ENCODE measurements at regions not wholly inside any gene's neighbourhood (a gene's known extent, or its start where the extent isn't known, plus 50 kb on each side); places are given as distances from the start of the nearest gene placed in this dataset.

GRCh38 chr11:105372206-105372605 is 232.6 kb upstream of the CARD18 start (continued):
- TF ChIP-seq, protein P1, sequence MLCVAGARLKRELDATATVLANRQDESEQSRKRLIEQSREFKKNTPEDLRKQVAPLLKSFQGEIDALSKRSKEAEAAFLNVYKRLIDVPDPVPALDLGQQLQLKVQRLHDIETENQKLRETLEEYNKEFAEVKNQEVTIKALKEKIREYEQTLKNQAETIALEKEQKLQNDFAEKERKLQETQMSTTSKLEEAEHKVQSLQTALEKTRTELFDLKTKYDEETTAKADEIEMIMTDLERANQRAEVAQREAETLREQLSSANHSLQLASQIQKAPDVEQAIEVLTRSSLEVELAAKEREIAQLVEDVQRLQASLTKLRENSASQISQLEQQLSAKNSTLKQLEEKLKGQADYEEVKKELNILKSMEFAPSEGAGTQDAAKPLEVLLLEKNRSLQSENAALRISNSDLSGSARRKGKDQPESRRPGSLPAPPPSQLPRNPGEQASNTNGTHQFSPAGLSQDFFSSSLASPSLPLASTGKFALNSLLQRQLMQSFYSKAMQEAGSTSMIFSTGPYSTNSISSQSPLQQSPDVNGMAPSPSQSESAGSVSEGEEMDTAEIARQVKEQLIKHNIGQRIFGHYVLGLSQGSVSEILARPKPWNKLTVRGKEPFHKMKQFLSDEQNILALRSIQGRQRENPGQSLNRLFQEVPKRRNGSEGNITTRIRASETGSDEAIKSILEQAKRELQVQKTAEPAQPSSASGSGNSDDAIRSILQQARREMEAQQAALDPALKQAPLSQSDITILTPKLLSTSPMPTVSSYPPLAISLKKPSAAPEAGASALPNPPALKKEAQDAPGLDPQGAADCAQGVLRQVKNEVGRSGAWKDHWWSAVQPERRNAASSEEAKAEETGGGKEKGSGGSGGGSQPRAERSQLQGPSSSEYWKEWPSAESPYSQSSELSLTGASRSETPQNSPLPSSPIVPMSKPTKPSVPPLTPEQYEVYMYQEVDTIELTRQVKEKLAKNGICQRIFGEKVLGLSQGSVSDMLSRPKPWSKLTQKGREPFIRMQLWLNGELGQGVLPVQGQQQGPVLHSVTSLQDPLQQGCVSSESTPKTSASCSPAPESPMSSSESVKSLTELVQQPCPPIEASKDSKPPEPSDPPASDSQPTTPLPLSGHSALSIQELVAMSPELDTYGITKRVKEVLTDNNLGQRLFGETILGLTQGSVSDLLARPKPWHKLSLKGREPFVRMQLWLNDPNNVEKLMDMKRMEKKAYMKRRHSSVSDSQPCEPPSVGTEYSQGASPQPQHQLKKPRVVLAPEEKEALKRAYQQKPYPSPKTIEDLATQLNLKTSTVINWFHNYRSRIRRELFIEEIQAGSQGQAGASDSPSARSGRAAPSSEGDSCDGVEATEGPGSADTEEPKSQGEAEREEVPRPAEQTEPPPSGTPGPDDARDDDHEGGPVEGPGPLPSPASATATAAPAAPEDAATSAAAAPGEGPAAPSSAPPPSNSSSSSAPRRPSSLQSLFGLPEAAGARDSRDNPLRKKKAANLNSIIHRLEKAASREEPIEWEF (IDR thresholded peaks at IDR 0.05; ENCODE audit: insufficient replicate concordance, low read depth, low read length): no peak
- TF ChIP-seq NR2C2 (IDR thresholded peaks at IDR 0.05; ENCODE audit: borderline replicate concordance, control insufficient read depth, insufficient read length, low read depth): no peak

DNA sequence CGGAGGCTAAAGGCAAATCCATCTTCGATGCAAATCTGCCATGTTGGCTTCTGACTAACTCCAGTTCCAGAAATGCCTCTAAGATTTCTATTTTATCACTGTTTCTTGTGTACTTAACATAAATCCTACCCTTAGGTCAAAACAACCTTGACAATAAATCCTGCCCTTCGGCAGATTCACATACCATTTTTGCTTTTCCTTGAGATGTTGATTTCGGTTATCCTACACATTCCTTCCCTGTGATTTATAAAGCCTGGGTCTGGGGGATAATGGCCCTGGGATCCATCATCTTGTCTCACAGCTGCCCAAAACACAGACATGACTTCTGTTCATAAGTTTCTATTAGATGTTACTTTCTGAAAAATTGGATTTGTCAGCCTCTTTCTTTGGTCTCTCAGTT is 231.7 kb upstream of the CARD18 start:
- intact Hi-C loops (cut with micrococcal nuclease; ENCODE audit: unreplicated experiment) (no loop called here), in situ Hi-C loops (cut with MboI) (no loop called here)
- Histone ChIP-seq H3K79me2 (ENCODE audit: control insufficient read depth, insufficient read depth, low read length) (no peaks in the 10 kb centered on the region), H3K4me3 (no peak overlapping the region), H3K4me2 (ENCODE audit: control insufficient read depth, insufficient read depth) (no peak overlapping the region), H2AFZ (ENCODE audit: control insufficient read depth, low read depth, low read length) (no peak overlapping the region), H3K9me3 (replicated peaks; ENCODE audit: control insufficient read depth, insufficient read depth, low read length) (no peaks in the 10 kb centered on the region), H3K9ac (ENCODE audit: control insufficient read depth, insufficient read depth, low read length) (no peak overlapping the region), H4K20me1 (ENCODE audit: control insufficient read depth, insufficient read depth) (no peaks in the 10 kb centered on the region), H3K4me1 (ENCODE audit: control insufficient read depth, insufficient read depth, low read length) (no peaks in the 10 kb centered on the region), H3K27me3 (replicated peaks in 1 of 2; ENCODE audit: control insufficient read depth in 2 of 2, insufficient read depth in 2 of 2, low read length in 1 of 2) (no peaks in the 10 kb centered on the region), H3K27ac (ENCODE audit: control insufficient read depth, insufficient read depth) (no peak overlapping the region), H3K36me3 (ENCODE audit: control insufficient read depth in 2 of 2, insufficient read depth in 2 of 2, low read length in 1 of 2) (no peaks in the 10 kb centered on the region)
- CTCF ChIA-PET: no interaction called here
- 1% methylated on average over 4 of the region's 4 CpGs for WGBS (ENCODE audit: insufficient coverage, insufficient replicate concordance, low lambda C conversion rate, missing lambda C conversion rate)
- BruUV-seq (replicated peaks): no TSS peak
- no peak for DNase-seq (ENCODE audit: low read depth, low spot score)
- SMC1A ChIA-PET (ENCODE audit: uncharacterized antibody, unreplicated experiment): no interaction called here
- POLR2A ChIA-PET: no interaction called here
- no peak for FAIRE-seq
- ATAC-seq: no peak
- RAD21 ChIA-PET (ENCODE audit: unreplicated experiment): no interaction called here
- TF ChIP-seq ZNF24 (IDR thresholded peaks at IDR 0.05) (no peak), BHLHE40 (IDR thresholded peaks at IDR 0.05; ENCODE audit: borderline replicate concordance in 1 of 2, low read depth in 2 of 2, low read length in 1 of 2) (no peak), E2F8 (IDR thresholded peaks at IDR 0.05; ENCODE audit: low read depth, partially characterized antibody) (no peak), MYB (IDR thresholded peaks at IDR 0.05; ENCODE audit: borderline replicate concordance, low read depth, low read length) (no peak), KDM1A (IDR thresholded peaks at IDR 0.05; ENCODE audit: borderline replicate concordance) (no peak), ZNF207 (IDR thresholded peaks at IDR 0.05; ENCODE audit: borderline replicate concordance) (no peak), CREB1 (IDR thresholded peaks at IDR 0.05; ENCODE audit: low read depth) (no peak), SUPT20H (IDR thresholded peaks at IDR 0.05; ENCODE audit: borderline replicate concordance, control insufficient read depth, low read depth, low read length) (no peak), RAD21 (IDR thresholded peaks at IDR 0.05; ENCODE audit: insufficient read depth, low read depth, low read length) (no peak), LARP7 (IDR thresholded peaks at IDR 0.05) (no peak), HDAC6 (IDR thresholded peaks at IDR 0.05; ENCODE audit: unreplicated experiment) (no peak), IKZF2 (IDR thresholded peaks at IDR 0.05) (no peak), PAX8 (IDR thresholded peaks at IDR 0.05) (no peak), RCOR1 (conservative IDR thresholded peaks at IDR 0.05; ENCODE audit: low read depth, low read length) (no peak), IRF4 (IDR thresholded peaks at IDR 0.05; ENCODE audit: low read depth, low read length) (no peak), SIX5 (IDR thresholded peaks at IDR 0.05; ENCODE audit: low read depth, low read length, severe bottlenecking) (no peak)

Data from GM12878 (cell line).